Gastrocnemius medialis (tissue), 4 donors: ENCODE measurements at regions not wholly inside any gene's neighbourhood (a gene's known extent, or its start where the extent isn't known, plus 50 kb on each side); places are given as distances from the start of the nearest gene placed in this dataset.

ENCODE experiments used
- ATAC-seq, 2 donors: fragments of 150-250 bp; one replicate each; pipeline ENCODE4 v1.9.1; 2016
- DNase-seq, 2 donors: peaks; one replicate each; pipeline ENCODE4 v3.0.0-alpha.2; 2019
- H3K27ac ChIP-seq, 4 donors: fragments of 200-600 bp; sonication (generic); 1 replicate in 1 of 4; 2 replicates in 3 of 4; pipeline ENCODE4 v1.5.1; 2016 to 2018; ENCODE audit warnings: mild to moderate bottlenecking in 2 of 4, moderate library complexity in 1 of 4
- H3K27me3 ChIP-seq, 3 donors: fragments of 200-600 bp; sonication (generic) in 2 of 3; 1 replicate in 1 of 3; 2 replicates in 2 of 3; pipeline versions ENCODE4 v1.5.1 to v1.6.0; 2016 to 2019; ENCODE audit warnings: mild to moderate bottlenecking in 1 of 3, moderate library complexity in 1 of 3
- H3K36me3 ChIP-seq, 2 donors: fragments of 200-600 bp; sonication (generic) in 1 of 2; one replicate each; pipeline ENCODE4 v1.5.1; 2017 to 2018
- H3K4me1 ChIP-seq, 2 donors: fragments of 200-600 bp; sonication (generic) in 1 of 2; one replicate each; pipeline ENCODE4 v1.5.1; 2016 to 2017; ENCODE audit warnings: mild to moderate bottlenecking in 2 of 2
- H3K4me3 ChIP-seq, 4 donors: fragments of 200-600 bp; sonication (generic) in 3 of 4; 1 replicate in 1 of 4; 2 replicates in 3 of 4; pipeline ENCODE4 v1.5.1; 2016 to 2019; ENCODE audit warnings: mild to moderate bottlenecking in 2 of 4
- H3K9me3 ChIP-seq, 3 donors: fragments of 200-600 bp; sonication (generic) in 2 of 3; 1 replicate in 1 of 3; 2 replicates in 2 of 3; pipeline ENCODE4 v1.5.1; 2016 to 2019
- CTCF ChIP-seq, 5 experiments: fragments of 450-650 bp in 3 of 5; fragments of 200-600 bp in 2 of 5; sonication (generic) in 2 of 5; IDR thresholded peaks in 4 of 5; conservative IDR thresholded peaks in 1 of 5; 1 replicate in 4 of 5; 2 replicates in 1 of 5; pipeline ENCODE4 v1.5.1; 2016 to 2019; ENCODE audit warnings: antibody characterized with exemption in 5 of 5, mild to moderate bottlenecking in 3 of 5, moderate library complexity in 3 of 5
- POLR2A ChIP-seq, 2 donors: fragments of 450-650 bp; IDR thresholded peaks; one replicate each; pipeline ENCODE4 v1.6.1; 2017; ENCODE audit warnings: antibody characterized with exemption in 2 of 2, mild to moderate bottlenecking in 2 of 2, moderate library complexity in 2 of 2
- in situ Hi-C, 4 donors: fragments of 200-750 bp; cut with MboI; loops; one replicate each; pipeline versions ENCODE4 v1.15.0 to v1.8.0; 2017; ENCODE audit warnings: low sequenced_read_pairs in 4 of 4
- intact Hi-C: fragments of 100-400 bp; cut with DNase I; formaldehyde crosslinking; loops from one replicate; pipeline ENCODE4 v1.15.1; 2023; ENCODE audit warnings: low total_unique reads

- in situ Hi-C loops (no loop called here), intact Hi-C loops (no loop called here)
- no peaks in the 10 kb centered on the region for H3K9me3 ChIP-seq
- no peaks in the 10 kb centered on the region for H3K36me3 ChIP-seq
- no peak overlapping the region for H3K4me3 ChIP-seq
- no peaks in the 10 kb centered on the region for H3K27me3 ChIP-seq
- no peak for TF ChIP-seq POLR2A (IDR thresholded peaks at IDR 0.05)
- no peak for TF ChIP-seq CTCF (IDR thresholded peaks at IDR 0.05 in 4 of 5, conservative IDR thresholded peaks at IDR 0.05 in 1 of 5)
- DNase-seq = no peak
- H3K4me1 ChIP-seq = peaks cover 7 to 19% of the 10 kb centered on the region in 2 donors
- no peak for ATAC-seq
- no peak overlapping the region for H3K27ac ChIP-seq
Measured at GRCh38 chr2:175872721-175873120, 129.3 kb downstream of the LNPK start.

GRCh38 chr2:175872005-175872348 lies 130.1 kb downstream of the LNPK start:
- Histone ChIP-seq H3K9me3 (no peaks in the 10 kb centered on the region), H3K27me3 (no peaks in the 10 kb centered on the region), H3K4me3 (no peak overlapping the region), H3K27ac (no peak overlapping the region), H3K4me1 (peaks cover 7 to 19% of the 10 kb centered on the region in 2 donors), H3K36me3 (no peaks in the 10 kb centered on the region)
- ATAC-seq = peak in 1 of 2 donors; percentile 24
- intact Hi-C loops (no loop called here), in situ Hi-C loops (no loop called here)
- TF ChIP-seq CTCF (IDR thresholded peaks at IDR 0.05 in 4 of 5, conservative IDR thresholded peaks at IDR 0.05 in 1 of 5) (no peak), POLR2A (IDR thresholded peaks at IDR 0.05) (no peak)
- DNase-seq = no peak

GRCh38 chr2:175871331-175872004 lies 130.6 kb downstream of the LNPK start:
- TF ChIP-seq POLR2A (IDR thresholded peaks at IDR 0.05) (no peak), CTCF (IDR thresholded peaks at IDR 0.05 in 4 of 5, conservative IDR thresholded peaks at IDR 0.05 in 1 of 5) (no peak)
- no peak overlapping the region for H3K4me3 ChIP-seq
- H3K27me3 ChIP-seq = no peaks in the 10 kb centered on the region
- H3K4me1 ChIP-seq = peaks cover 7 to 19% of the 10 kb centered on the region in 2 donors
- in situ Hi-C loops = no loop called here
- ATAC-seq (no peak), DNase-seq (no peak)
- no peak overlapping the region for H3K27ac ChIP-seq
- no peaks in the 10 kb centered on the region for H3K9me3 ChIP-seq
- H3K36me3 ChIP-seq = no peaks in the 10 kb centered on the region
- intact Hi-C loops = no loop called here

GRCh38 chr2:175865716-175866115 lies 136.4 kb downstream of the LNPK start:
- H3K4me1 ChIP-seq = no peaks in the 10 kb centered on the region
- ATAC-seq = no peak
- intact Hi-C loops (no loop called here), in situ Hi-C loops (no loop called here)
- no peak overlapping the region for H3K27ac ChIP-seq
- TF ChIP-seq CTCF (IDR thresholded peaks at IDR 0.05 in 4 of 5, conservative IDR thresholded peaks at IDR 0.05 in 1 of 5) = no peak
- no peak for TF ChIP-seq POLR2A (IDR thresholded peaks at IDR 0.05)
- DNase-seq = no peak
- no peaks in the 10 kb centered on the region for H3K9me3 ChIP-seq
- H3K4me3 ChIP-seq = no peak overlapping the region
- no peaks in the 10 kb centered on the region for H3K36me3 ChIP-seq
- no peaks in the 10 kb centered on the region for H3K27me3 ChIP-seq
